ENCODE measurements at regions not wholly inside any gene's neighbourhood (a gene's known extent, or its start where the extent isn't known, plus 50 kb on each side); places are given as distances from the start of the nearest gene placed in this dataset.

GRCh38 chr2:238966072-238966937 is 118.4 kb downstream of the TWIST2 start:
- TF ChIP-seq CTCF (conservative IDR thresholded peaks at IDR 0.05 in 1 of 2, IDR thresholded peaks at IDR 0.05 in 1 of 2; ENCODE audit: low read depth in 1 of 2, low read length in 2 of 2) (no peak), EZH2 (IDR thresholded peaks at IDR 0.05; ENCODE audit: low read length, missing control alignments) (no peak)

Data from fibroblast of lung (primary cell).